ENCODE measurements at regions not wholly inside any gene's neighbourhood (a gene's known extent, or its start where the extent isn't known, plus 50 kb on each side); places are given as distances from the start of the nearest gene placed in this dataset.

GRCh38 chr20:4511776-4512175 is 174.5 kb upstream of the PRNP start:
- no peak overlapping the region for H4K8ac ChIP-seq (replicated peaks; ENCODE audit: insufficient read length, low read depth, low read length)
- H3T11ph ChIP-seq (ENCODE audit: low read length) = no peak overlapping the region
- no CpG with 5 or more reads among the region's 1 CpG for WGBS (ENCODE audit: extremely low coverage, insufficient read length, low lambda C conversion rate)
- H2AFZ ChIP-seq (ENCODE audit: low read length) = no peak overlapping the region
- no peak overlapping the region for H3K4ac ChIP-seq (ENCODE audit: low read depth, low read length)
- H4K91ac ChIP-seq (ENCODE audit: insufficient read length, low read depth, low read length) = no peak overlapping the region
- H3K4me2 ChIP-seq (ENCODE audit: insufficient read depth, insufficient read length, low read length) = no peak overlapping the region
- H2BK120ac ChIP-seq (ENCODE audit: low read depth, low read length, poor library complexity, severe bottlenecking) = no peak overlapping the region
- no peak overlapping the region for H2BK15ac ChIP-seq (ENCODE audit: low read depth, low read length)
- H3K27me3 Mint-ChIP-seq (ENCODE audit: low read depth) = no peaks in the 10 kb centered on the region
- no peak overlapping the region for H4K5ac ChIP-seq (ENCODE audit: insufficient read length, low read depth, low read length)
- H3K56ac ChIP-seq (ENCODE audit: insufficient read length, low read depth, low read length) = no peak overlapping the region
- H4K20me1 ChIP-seq (ENCODE audit: control insufficient read depth, insufficient read depth, insufficient read length) = no peaks in the 10 kb centered on the region
- H3K4me3 Mint-ChIP-seq = no peak overlapping the region
- H3K9me3 Mint-ChIP-seq = peaks cover 22% of the 10 kb centered on the region in 2 experiments
- no peak overlapping the region for H2BK20ac ChIP-seq (ENCODE audit: low read depth, low read length, poor library complexity, severe bottlenecking)
- H3K27ac Mint-ChIP-seq = no peak overlapping the region
- no peaks in the 10 kb centered on the region for H3K9me3 ChIP-seq (ENCODE audit: control insufficient read depth, low read depth, low read length)
- H3K27me3 ChIP-seq (ENCODE audit: insufficient read depth, low read length) = no peaks in the 10 kb centered on the region
- H3K23ac ChIP-seq (ENCODE audit: insufficient read length, low read depth, low read length) = no peak overlapping the region
- no peak for DNase-seq
- H3K4me1 ChIP-seq (ENCODE audit: insufficient read depth, low read length) = peaks cover 9% of the 10 kb centered on the region; the same call in 1 of the 2 replicates
- no peaks in the 10 kb centered on the region for H3K79me1 ChIP-seq (ENCODE audit: insufficient read depth, low read depth, low read length, poor library complexity, severe bottlenecking)
- H3K36me3 Mint-ChIP-seq (ENCODE audit: insufficient read depth in 1 of 3, low read depth in 3 of 3) = peaks cover 3 to 25% (median 17%) of the 10 kb centered on the region in 3 experiments; a peak in 6 of 7 replicates
- no peaks in the 10 kb centered on the region for H3K23me2 ChIP-seq (ENCODE audit: insufficient read length, low read depth, low read length, poor library complexity, severe bottlenecking)
- no peak overlapping the region for H2AK5ac ChIP-seq (ENCODE audit: insufficient read length, low read length)
- H3K14ac ChIP-seq (ENCODE audit: insufficient read depth, low read length) = no peak overlapping the region
- H2BK5ac ChIP-seq (ENCODE audit: insufficient read length, low read length) = no peak overlapping the region
- peaks cover 35 to 37% of the 10 kb centered on the region in 2 experiments for H3K4me1 Mint-ChIP-seq
- no peaks in the 10 kb centered on the region for H3K79me2 ChIP-seq (ENCODE audit: insufficient read depth, low read length)
- TF ChIP-seq, protein P1, sequence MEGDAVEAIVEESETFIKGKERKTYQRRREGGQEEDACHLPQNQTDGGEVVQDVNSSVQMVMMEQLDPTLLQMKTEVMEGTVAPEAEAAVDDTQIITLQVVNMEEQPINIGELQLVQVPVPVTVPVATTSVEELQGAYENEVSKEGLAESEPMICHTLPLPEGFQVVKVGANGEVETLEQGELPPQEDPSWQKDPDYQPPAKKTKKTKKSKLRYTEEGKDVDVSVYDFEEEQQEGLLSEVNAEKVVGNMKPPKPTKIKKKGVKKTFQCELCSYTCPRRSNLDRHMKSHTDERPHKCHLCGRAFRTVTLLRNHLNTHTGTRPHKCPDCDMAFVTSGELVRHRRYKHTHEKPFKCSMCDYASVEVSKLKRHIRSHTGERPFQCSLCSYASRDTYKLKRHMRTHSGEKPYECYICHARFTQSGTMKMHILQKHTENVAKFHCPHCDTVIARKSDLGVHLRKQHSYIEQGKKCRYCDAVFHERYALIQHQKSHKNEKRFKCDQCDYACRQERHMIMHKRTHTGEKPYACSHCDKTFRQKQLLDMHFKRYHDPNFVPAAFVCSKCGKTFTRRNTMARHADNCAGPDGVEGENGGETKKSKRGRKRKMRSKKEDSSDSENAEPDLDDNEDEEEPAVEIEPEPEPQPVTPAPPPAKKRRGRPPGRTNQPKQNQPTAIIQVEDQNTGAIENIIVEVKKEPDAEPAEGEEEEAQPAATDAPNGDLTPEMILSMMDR (conservative IDR thresholded peaks at IDR 0.05) = no peak
- no peak overlapping the region for H3K18ac ChIP-seq (ENCODE audit: insufficient read length, low read depth, low read length)
- H3K9ac ChIP-seq (ENCODE audit: extremely low read depth, insufficient read length, low read length) = no peak overlapping the region
- no peak overlapping the region for H3K27ac ChIP-seq (ENCODE audit: insufficient read length, low read depth, low read length)
- H2BK12ac ChIP-seq (ENCODE audit: insufficient read length, low read depth, low read length) = no peak overlapping the region

All from H9 (cell line).